Endothelial cell (in vitro differentiated cells): ENCODE measurements at regions not wholly inside any gene's neighbourhood (a gene's known extent, or its start where the extent isn't known, plus 50 kb on each side); places are given as distances from the start of the nearest gene placed in this dataset.
"Not testable (repeated sequence)": the region's sequence is repeated elsewhere in the genome, so short reads cannot be mapped to it uniquely, and the experiment has no call there.

Source experiments
- DNase-seq: peaks from one replicate; pipeline ENCODE4 v3.0.0; 2021; ENCODE audit warnings: low spot score
- H3K27ac Mint-ChIP-seq: one replicate; pipeline ENCODE4 v1.8.0; 2021; ENCODE audit warnings: mixed read lengths, inconsistent platforms; ENCODE audit not compliant: unreplicated experiment
- H3K27me3 Mint-ChIP-seq: one replicate; pipeline ENCODE4 v1.8.0; 2021; ENCODE audit warnings: mild to moderate bottlenecking, moderate library complexity, mixed read lengths, inconsistent platforms; ENCODE audit not compliant: unreplicated experiment
- H3K36me3 Mint-ChIP-seq: one replicate; pipeline ENCODE4 v1.8.0; 2021; ENCODE audit warnings: mild to moderate bottlenecking, low read depth, mixed read lengths, inconsistent platforms; ENCODE audit not compliant: unreplicated experiment
- H3K4me1 Mint-ChIP-seq: one replicate; pipeline ENCODE4 v1.8.0; 2021; ENCODE audit warnings: mild to moderate bottlenecking, mixed read lengths, inconsistent platforms; ENCODE audit not compliant: unreplicated experiment
- H3K4me3 Mint-ChIP-seq: one replicate; pipeline ENCODE4 v1.8.0; 2021; ENCODE audit warnings: mild to moderate bottlenecking, mixed read lengths, inconsistent platforms; ENCODE audit not compliant: unreplicated experiment
- H3K9me3 Mint-ChIP-seq: one replicate; pipeline ENCODE4 v1.8.0; 2021; ENCODE audit warnings: mixed read lengths, inconsistent platforms; ENCODE audit not compliant: unreplicated experiment
- TF ChIP-seq, protein P1 (sequence below): fragments of 200-600 bp; sonication (generic); IDR thresholded peaks from one replicate; pipeline ENCODE4 v1.5.0; 2021; ENCODE audit warnings: antibody characterized with exemption; ENCODE audit not compliant: unreplicated experiment

DNA sequence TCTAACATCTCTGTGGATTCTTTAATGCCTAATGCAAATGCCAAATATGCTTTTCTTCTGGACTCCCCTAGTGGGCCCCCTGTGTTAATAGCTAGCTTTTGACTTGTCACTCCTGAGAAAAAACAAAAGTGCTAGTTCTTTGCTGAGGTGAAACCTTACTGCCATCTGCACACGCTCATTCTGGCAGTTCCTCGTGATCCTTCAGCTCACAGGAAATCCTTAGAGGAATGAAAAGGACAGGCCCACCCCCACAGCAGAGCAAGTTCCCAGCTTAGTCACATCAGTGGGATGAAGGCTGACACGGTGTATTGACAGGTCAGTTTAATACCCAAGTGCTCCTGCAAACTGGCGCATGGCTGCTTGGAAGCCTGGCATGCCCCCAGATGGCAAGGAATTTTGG, 165.1 kb upstream of the ATP2B1 start:
- Mint-ChIP-seq H3K27ac (no peak overlapping the region), H3K9me3 (no peaks in the 10 kb centered on the region), H3K4me1 (peaks cover 3% of the 10 kb centered on the region), H3K4me3 (no peak overlapping the region), H3K36me3 (no peaks in the 10 kb centered on the region), H3K27me3 (peaks cover 1% of the 10 kb centered on the region)
- DNase-seq, result no peak
- TF ChIP-seq, protein P1, sequence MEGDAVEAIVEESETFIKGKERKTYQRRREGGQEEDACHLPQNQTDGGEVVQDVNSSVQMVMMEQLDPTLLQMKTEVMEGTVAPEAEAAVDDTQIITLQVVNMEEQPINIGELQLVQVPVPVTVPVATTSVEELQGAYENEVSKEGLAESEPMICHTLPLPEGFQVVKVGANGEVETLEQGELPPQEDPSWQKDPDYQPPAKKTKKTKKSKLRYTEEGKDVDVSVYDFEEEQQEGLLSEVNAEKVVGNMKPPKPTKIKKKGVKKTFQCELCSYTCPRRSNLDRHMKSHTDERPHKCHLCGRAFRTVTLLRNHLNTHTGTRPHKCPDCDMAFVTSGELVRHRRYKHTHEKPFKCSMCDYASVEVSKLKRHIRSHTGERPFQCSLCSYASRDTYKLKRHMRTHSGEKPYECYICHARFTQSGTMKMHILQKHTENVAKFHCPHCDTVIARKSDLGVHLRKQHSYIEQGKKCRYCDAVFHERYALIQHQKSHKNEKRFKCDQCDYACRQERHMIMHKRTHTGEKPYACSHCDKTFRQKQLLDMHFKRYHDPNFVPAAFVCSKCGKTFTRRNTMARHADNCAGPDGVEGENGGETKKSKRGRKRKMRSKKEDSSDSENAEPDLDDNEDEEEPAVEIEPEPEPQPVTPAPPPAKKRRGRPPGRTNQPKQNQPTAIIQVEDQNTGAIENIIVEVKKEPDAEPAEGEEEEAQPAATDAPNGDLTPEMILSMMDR, result no peak

DNA sequence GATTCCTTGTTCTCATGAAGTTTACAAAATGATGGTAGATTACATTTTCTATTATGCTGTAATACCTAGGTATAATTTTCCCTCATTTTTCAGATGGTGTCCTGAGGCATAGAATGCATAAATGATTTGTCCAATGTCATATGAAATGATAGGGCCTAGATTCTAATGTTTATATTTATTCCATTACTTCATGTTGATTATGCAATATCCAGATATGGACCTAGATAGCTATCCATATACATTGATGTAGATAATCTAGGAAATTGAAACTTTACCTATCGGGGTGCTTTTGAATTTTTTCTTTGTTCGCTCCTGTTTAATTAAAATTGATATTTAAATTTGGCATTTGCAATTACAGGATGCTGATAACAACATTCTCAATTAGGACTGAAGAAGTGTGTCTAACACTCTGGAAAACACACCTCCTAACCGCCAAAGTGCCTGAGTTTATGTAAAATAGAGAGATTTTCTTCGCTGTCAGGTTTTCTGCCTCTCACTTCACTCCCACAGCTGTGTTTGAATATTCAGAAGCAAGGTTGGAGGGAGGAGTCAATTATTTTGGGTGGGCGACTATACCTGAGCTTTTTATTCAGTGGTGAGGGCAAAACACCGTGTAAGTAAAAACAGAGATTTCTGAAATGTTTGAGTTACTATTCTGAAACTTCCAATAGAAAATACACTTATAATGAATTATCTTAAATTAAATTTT, 164.4 kb upstream of the ATP2B1 start:
- H3K4me3 Mint-ChIP-seq, result no peak overlapping the region
- H3K4me1 Mint-ChIP-seq, result peaks cover 3% of the 10 kb centered on the region
- TF ChIP-seq, protein P1, result no peak
- no peaks in the 10 kb centered on the region for H3K9me3 Mint-ChIP-seq
- no peak for DNase-seq
- H3K27ac Mint-ChIP-seq, result no peak overlapping the region
- H3K27me3 Mint-ChIP-seq, result peaks cover 1% of the 10 kb centered on the region
- no peaks in the 10 kb centered on the region for H3K36me3 Mint-ChIP-seq

DNA sequence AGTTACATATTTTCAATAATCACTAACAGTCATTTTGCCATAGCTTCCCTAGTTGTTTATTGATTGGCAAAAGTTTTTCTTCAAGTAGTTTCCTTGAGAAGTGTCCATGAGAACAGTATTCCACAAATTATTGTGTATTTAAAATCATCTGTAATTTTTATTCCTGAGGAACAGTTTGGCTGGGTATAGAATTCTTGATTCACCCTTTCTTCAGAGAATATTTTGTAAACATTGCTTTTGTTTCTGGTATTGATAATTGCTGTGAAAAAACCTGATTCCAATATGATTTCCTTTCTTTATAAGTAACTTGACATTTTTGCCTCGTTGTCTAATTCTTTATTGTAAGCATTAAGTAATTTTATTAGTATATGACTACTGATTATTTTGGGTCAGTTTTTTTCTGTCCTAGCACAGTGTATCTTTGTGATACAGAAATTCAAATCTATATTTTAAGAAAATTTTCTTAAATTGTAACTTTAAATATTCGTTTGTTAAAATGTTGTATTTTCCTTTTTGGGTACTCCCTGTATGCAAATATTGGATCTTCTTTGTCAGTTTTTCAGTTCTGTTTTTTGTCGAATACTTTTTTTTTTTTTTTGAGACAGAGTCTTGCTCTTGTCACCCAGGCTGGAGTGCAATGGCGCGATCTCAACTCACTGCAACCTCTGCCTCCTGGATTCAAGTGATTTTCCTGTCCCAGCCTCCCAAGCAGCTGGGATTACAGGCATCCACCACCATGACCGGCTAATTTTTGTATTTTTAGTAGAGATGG, 162.0 kb upstream of the ATP2B1 start:
- no peak for DNase-seq
- Mint-ChIP-seq H3K4me3 (no peak overlapping the region), H3K27ac (no peak overlapping the region), H3K36me3 (no peaks in the 10 kb centered on the region), H3K9me3 (no peaks in the 10 kb centered on the region), H3K4me1 (peaks cover 3% of the 10 kb centered on the region), H3K27me3 (peaks cover 1% of the 10 kb centered on the region)
- TF ChIP-seq, protein P1, result no peak

DNA sequence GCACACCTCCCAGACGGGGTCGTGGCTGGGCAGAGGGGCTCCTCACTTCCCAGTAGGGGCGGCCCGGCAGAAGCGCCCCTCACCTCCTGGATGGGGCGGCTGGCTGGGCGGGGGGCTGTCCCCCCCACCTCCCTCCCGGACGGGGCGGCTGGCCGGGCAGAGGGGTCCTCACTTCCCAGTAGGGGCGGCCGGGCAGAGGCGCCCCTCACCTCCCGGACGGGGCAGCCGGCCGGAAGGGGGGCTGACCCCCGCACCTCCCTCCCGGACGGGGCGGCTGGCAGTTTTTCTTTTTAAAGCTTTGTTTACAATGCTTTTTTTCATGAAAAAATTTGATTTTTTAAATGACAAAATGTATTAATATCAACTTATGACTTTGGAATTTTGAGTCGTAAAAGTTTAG, 159.0 kb upstream of the ATP2B1 start:
- H3K36me3 Mint-ChIP-seq, H3K27me3 Mint-ChIP-seq, H3K9me3 Mint-ChIP-seq, H3K27ac Mint-ChIP-seq, H3K4me3 Mint-ChIP-seq, DNase-seq: not testable (repeated sequence)
- peaks cover 15% of the 10 kb centered on the region for H3K4me1 Mint-ChIP-seq

DNA sequence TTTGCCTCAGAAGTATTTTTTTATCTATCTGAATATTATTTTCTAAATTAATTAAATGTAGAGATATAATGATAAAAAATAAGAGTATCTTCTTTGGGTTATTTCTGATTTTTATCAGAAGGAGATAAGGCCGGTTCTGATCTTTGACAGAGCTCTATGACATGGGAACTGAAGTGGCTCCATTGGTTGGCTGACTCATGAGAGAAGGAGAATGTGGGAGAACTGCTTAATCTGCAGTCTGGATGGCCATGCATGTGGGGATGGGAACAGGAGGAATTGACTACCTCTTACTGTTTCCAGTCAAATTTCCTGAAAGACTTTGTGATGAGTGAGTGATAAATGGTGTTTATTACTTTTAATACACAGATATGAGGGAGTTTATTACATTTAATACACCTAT, 155.8 kb upstream of the ATP2B1 start:
- DNase-seq, result no peak
- Mint-ChIP-seq H3K27ac (peak overlapping the region; percentile 77), H3K27me3 (no peaks in the 10 kb centered on the region)

More for the DNA sequence above, 155.8 kb upstream of the ATP2B1 start:
- H3K4me3 Mint-ChIP-seq, result no peak overlapping the region
- H3K9me3 Mint-ChIP-seq, result no peaks in the 10 kb centered on the region
- TF ChIP-seq, protein P1, result no peak
- no peaks in the 10 kb centered on the region for H3K36me3 Mint-ChIP-seq
- peaks cover 16% of the 10 kb centered on the region for H3K4me1 Mint-ChIP-seq
